GM19463 (cell line): ENCODE measurements at regions not wholly inside any gene's neighbourhood (a gene's known extent, or its start where the extent isn't known, plus 50 kb on each side); places are given as distances from the start of the nearest gene placed in this dataset.

Experiments used
- ATAC-seq: cut with Tn5 transposase; IDR thresholded peaks from one replicate; pipeline ENCODE4 v1.9.1; 2021; ENCODE audit warnings: mild to moderate bottlenecking, moderate library complexity; ENCODE audit not compliant: unreplicated experiment

DNA sequence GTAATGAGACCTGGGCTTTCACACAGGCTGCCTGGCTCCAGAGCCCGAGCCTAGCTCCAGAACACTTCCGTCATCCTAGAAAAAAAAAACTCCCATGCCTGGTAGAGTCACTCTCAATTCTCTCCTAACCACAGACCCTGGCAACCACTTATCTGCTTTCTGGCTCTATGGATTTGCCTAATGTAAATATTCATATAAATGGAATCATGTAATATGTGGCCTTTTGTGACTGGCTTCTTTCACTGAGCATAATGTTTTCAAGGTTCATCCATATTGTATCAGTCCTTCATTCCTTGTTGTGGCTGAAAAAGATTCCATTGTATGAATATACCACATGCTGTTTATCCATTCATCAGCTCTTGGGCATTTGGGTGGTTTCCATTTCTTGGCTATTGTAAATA lies 167.7 kb upstream of the MKLN1 start:
- ATAC-seq: no peak

DNA sequence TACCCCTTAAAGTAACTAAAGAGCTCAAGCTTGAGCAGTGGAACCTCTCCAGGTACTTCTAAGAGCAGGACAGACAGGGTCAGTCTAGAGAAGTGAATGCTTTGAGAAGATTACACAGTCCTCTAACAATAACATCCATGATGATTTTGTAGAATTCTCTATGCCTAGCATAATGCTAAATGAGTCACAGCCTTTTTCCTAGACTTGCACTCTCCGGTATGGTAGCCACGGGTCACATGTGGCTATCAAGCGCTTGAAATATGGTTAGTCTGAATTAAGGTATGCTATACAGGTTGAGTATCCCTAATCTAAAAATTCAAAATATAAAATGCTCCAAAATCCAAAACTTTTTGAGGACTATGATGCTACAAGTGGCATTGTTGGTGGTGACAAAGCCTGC lies 166.6 kb upstream of the MKLN1 start:
- no peak for ATAC-seq

DNA sequence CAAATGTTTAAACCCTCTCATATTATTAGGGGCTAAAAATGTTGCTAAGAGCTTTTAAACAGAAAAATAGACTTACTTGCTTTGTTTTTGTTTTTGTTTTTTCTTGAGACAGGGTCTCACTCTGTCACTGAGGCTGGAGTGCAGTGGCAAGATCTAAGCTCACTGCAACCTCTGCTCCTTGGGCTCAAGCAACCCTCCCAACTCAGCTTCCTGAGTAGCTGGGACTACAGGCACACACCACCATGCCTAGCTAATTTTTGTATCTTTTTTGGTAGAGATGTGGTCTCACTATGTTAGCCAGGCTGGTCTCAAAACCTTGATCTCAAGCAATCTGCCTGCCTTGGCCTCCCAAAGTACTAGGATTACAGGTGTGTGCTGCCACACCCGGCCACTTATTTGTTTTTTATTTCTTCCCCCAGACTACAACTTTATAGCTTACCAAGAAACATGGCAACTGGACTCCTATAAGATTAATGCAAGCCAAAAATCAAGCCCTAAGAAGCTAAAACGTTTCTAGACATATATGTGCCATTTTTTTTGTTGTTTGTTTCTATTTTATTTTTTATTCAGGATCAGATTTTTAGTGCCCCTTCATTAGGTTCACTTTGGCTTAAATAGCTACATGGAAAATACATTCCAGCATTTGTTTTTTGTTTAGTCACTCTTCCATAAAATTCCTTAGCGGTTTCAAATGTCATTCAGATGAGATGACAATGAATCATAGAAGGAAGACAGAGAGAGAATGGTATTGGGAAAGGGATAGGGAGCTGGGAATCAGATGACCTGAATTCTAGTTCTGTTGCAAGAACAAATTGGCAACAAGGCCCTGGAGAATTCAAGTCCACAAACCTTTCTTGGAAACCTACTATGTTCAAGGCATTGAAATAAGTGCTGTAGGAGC lies 163.4 kb upstream of the MKLN1 start:
- no peak for ATAC-seq

DNA sequence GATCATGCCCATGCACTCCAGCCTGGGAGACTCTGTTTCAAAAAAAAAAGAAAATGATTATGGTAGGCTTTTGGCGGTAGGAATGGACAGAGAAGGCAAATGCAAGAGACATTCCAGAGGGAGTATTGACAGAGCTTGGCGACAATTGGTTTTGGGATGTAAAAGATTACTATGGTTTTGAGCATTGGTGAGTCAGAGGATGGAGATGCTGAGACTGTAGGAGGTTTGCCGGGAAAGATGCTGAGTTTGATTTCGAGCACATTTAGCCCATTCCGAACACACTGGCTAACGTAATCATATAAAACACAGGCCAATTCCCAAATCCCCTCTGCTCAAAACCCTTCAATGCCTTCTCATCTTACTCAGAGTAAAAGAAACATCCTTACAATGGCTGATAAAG lies 161.6 kb upstream of the MKLN1 start:
- ATAC-seq: no peak

DNA sequence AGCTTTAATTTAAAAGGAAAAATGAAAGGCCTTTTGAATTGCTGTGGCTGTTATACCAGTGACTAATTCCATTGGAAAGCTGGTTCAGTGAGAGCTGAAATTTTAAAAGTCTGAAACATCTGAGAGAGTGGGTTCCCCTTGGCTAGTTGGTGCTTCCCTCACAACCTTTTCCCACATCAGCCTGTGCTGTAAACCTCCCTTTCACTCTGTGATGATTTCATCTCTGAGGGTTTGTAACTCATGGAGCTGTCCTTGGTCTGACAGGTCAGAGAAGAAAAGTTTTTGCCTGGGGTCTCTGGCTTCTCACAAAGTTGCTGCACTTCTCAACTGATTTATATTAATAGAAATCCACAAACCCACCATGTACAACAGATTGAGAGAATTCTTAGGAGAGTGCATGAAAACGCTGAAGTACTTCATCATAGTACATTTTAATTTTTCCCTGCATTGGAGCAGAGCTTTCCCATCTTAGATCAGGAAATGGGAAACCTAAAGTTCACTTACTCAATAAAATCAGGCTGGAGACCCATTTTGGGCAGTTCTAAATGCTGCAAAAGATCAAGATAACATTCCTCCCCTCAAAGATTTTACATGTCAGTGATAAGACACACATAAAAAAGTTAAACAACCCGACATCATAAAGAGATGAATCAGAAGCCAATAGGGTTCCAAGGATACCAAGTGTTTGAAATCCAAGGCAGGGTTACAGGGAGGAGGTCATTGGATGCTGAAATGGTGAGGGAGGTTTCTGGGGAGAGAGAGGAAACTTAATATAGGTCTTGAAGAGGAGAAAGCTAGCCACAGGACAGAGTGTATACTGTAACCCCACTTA lies 157.0 kb upstream of the MKLN1 start:
- no peak for ATAC-seq

DNA sequence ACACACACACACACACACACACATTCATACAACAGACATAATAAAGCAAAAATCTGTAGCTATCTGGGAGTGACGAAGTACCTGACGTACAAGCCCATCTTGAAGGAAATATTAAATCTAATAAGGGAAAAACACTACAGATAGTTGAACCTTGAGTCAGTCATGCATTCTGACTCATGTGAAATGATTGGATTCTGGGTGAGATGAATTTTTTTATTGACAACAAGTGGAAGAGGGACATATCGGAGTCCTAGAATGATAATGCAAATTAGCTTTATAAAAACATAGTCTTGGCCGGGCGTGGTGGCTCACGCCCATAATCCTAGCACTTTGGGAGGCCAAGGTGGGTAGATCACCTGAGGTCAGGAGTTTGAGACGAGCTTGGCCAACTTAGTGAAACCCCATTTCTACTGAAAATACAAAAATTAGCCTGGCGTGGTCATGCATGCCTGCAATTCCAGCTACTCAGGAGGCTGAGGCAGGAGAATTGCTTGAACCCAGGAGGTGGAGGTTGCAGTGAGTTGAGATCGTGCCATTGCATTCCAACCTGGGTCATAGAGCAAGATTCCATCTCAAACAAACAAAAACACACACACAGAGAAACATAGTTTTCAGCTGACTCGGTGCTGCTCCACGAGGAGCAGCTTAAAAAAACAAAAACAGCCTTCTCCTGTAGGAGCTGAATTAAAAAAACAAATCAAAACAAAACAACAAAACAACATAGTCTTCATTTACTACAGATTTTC lies 154.4 kb upstream of the MKLN1 start:
- ATAC-seq: no peak

DNA sequence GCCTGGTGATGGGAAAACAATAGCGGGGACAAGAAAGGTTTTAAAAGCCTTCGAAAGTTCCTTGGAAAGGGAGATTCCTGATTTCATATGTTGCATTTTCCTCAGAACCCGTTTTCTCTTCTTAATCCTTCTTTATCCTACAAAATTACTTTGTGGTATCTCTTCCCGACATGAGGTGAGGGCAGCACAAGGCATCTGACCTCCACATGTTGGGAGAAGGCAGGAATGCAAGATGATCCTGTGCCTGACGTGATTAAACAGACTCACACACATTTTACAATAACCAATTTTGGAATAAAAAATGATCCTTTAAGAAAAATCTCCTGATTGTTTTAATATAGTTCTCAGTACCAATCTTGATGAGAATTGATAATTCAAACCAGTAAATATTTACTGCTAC lies 153.3 kb upstream of the MKLN1 start:
- no peak for ATAC-seq

DNA sequence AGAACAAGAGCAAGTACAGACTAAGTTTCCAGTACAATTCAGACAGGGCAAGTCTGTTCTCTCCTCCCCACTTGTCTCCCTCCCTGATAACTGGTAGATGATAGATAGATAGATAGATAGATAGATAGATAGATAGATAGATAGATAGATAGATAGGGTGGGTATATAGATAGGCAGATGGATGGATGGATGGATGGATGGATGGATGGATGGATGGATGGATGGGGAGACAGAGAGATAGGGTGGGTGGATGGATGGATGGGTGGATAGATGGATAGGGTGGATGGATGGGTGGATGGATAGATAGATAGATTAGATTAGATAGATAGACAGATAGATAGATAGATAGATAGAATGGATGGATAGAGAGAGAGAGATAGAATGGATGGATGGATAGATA lies 152.8 kb upstream of the MKLN1 start:
- ATAC-seq: no peak

DNA sequence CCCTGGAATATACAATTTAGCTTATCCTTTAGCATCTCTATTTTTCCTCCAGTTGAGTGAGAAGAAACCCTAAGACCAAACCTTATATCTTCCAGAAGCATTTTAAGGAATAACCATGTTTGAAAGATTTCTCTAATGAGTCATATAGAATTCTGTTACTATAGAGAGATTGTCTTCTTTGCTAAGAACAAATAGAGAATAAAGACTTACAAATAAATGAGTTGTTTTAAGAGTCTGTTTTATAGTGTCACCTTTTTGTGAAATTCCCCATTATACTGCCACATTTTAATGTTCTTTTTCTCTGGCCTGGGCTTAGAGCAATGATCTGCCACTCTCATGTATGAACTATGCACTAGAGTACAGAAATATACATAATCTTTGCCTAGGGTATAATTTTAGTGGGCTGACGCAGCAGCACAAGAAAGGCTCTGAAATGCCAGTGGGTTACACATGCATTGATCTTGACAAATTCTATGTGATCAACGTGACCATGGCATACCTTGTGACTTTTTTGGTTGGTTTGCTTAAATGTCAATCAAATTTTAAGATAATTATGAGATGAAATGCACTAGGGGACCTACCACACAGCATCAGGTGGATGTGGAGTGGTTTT lies 145.1 kb upstream of the MKLN1 start:
- no peak for ATAC-seq

DNA sequence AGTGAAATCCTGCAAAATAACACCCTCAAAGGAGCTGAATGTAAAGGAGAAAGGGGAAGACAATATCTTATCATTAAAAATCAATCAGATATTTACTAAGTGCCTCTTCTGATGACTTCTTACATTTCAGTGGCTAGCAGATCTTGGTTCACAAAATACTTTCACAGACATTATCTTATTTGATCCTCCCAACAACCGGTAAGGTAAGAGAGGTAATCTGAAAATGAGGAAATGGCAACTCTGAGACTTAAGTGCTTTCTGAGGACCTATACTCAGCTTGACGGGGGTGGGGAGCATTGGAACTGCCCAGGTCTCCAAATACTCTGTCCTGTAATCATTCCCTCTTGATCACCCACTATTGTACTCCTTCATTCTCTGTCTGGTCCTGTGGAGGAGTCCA lies 144.6 kb upstream of the MKLN1 start:
- no peak for ATAC-seq

DNA sequence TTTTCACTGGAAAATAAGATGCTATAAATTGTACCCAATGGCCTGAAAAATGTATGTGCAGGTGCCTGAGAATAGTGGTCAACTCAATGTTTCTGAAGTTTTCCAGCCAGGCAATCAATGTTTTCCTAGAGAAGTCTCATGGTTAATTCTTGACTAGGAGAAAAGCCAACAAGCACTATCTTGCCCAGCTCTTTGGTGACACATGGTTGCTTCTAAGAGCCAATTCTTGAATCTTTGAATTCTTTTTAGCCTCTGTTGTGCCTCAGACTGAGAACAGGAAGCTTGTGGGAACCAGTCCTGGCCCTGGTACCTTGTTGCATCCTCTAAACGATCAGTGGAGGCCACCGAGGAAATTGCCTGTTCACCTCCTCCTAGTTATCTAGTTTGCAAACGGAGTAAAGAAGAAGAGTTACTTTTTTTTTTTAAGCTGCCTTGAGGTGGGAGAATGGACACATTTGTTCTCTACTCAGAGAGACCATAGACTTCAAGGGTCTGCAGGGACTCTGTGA lies 144.0 kb upstream of the MKLN1 start:
- ATAC-seq: no peak

DNA sequence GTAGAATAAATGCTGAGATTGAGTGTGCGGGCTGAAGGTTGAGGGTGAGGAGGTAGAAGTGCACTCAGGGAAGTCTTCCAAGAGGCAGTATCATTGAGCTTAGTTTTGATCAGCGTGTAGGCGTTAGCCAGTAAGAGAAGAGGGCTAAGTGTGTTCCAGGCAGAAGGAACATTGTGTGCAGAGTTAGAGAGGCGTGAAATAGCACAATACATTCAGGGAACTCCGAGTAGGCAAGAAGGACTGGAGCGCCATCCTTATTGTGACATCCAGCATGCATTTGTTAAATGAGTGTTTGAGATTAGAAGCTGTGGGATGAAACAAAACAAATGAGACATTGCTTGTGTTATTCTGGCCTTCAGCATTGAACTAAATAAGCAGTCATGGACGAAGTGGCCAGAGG lies 140.9 kb upstream of the MKLN1 start:
- no peak for ATAC-seq

DNA sequence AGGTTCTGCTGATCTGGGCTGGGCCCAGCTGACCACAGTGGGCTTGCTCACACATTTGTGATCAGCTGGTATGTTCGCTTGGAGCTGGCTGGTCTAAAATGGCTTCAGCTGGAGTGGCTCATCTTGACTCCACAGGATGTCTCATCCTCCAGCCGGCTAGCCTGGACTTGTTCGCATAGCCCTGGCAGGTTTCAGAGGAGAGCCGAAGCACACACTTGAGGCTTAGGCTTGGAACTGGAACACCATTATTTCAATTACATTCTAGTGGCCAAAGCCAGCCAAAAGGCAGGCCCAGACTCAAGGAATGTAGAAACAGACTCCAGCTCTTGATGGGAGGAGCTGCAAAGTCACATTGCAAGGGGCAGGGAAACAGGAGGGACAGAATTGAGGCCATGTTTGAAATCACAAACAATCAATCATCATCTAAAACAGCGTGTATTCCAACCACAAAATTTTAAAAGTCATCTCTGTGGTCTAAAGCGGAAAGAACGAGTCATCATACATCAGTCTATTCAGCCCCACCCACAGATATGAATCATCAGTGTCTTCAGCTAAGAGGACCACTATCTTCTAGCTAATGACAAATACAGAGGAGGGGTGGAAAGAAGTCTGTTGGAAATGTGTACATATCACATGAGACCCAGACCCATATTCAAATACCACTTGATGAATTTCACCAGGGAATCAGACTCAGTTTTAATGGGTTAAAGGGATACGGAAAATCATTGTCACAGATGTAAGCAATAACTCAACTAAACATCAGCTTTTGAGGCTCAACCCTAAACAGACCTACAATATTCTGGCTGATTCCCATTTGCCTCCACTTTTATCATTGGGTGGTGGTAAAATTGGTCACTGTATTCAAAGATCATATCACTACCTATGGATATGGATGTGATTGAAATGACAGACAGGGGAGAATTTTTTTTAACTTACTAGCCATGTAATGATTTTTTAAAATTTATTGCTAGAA lies 139.0 kb upstream of the MKLN1 start:
- ATAC-seq: peak; percentile 84

DNA sequence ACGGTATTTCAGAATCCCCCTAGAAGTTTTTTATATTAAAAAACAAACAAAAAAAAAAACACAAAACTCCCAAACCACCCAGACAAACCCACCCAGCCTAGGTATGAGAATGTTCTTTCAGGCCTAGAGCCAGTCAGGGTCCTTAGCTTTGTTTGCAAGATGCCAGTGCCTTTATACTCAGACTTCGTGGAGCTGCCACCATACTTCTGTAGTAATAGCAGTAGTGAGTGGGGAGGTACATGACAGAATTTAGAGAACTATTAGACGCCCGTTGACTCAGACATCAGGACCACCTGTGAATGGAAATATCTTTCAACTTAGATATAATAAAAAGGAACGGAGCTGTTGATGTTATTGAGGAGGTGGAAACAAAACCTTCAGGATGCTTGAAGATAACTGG lies 138.2 kb upstream of the MKLN1 start:
- ATAC-seq: no peak

DNA sequence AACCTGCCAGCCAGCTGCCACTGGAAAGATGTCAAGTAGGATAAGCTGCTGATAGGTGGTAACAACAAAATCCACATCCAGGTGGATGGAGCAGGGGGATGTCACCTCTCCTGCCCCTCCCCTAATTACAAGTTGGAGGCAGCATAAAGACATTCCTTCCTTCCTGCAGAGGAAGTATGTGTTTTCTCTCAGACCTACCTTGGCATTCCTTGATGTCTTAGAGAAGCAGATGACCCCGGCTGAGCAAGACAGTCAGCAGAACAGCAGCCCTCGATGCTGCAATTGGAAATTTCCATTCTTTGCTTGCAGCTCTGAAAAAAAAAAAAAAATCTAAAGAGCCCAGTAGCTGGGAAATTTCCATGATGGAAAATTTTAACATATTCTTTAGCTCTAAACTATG lies 137.5 kb upstream of the MKLN1 start:
- no peak for ATAC-seq

DNA sequence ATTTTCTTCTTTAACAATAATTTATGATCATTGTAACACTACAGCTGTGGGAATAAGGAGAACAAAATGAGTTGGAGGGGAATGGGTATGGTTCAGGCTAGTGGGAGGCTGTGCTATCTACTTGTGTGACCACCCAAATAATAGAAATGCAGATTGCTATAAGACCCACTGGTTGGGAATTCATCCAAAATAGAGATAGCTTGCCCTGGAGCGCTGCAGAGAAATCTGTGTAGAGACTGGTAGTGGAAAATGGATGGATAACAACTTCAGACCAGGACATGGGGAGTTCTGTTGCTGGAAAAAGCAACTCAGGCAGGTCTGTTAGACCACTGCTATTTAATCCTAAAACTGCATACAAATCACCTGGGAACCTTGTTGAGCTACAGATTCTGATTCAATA lies 137.1 kb upstream of the MKLN1 start:
- ATAC-seq: no peak

DNA sequence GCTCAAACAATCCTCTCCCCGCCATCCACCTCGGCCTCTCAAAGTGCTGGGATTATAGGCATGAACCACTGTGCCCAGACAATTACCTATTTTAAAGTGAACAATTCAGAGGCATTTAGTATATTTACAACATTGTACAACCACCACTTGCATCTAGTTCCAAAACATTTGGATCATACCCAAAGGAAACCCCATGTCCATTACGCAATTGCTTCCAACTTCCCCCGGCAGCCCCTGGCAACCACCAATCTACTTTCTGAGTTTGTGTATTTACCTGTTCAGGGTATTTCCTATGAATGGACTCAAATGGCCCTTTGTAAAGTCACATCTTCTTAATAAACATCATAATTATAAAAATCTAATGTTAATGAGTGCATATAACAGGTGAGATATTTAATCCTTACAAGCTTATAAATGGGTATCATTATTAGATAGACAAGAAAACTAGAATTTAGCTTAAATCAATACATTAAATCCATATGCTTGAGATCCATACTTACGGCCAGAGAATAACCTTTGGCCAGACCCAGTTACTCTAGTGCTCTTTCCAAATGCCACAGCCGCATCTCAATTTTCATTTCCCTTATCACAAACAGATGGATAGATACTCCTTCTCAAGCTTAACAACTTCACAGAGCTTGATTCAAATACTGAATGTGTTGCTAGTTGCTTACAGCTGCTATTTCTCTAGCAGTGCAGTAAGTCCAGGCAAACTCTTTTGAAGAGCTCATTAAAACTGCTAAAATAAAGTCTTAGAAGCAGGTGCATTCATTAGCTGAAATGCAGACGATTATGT lies 133.4 kb upstream of the MKLN1 start:
- ATAC-seq: no peak

DNA sequence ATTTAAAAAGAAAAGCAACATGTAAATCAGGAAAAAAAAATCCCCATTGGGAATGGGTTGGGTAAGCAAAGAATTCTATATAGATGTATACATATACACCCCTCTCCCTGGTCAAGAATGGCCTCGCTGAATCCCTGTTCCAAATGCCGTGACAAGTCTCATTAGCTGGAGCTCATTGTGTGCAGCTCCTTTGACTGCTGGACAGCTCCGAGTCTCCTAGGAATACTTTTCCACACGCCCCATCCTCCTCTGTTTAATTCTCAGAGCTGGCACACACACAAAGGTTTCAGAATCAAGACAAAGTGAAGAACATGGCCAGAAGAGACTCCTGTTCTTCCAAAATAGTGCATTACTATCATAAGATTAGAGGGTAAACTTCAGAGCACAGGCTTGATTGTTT lies 130.9 kb upstream of the MKLN1 start:
- ATAC-seq: no peak
